Astrocyte (in vitro differentiated cells and primary cell): ENCODE measurements at regions not wholly inside any gene's neighbourhood (a gene's known extent, or its start where the extent isn't known, plus 50 kb on each side); places are given as distances from the start of the nearest gene placed in this dataset.

ENCODE experiments used
- DNase-seq: peaks from one replicate; pipeline ENCODE4 v3.0.0-alpha.2; 2010; ENCODE audit warnings: low read depth
- FAIRE-seq: peaks from 2 replicates; lab custom pipeline; 2011; peaks lifted over from hg19 to GRCh38; lab: Jason Lieb, UNC
- H2AFZ ChIP-seq: 2 replicates; pipeline ENCODE4 v1.6.0; 2012; ENCODE audit warnings: low read depth, low read length, inconsistent platforms
- H3K27ac ChIP-seq: 2 replicates; pipeline ENCODE4 v1.5.1; 2011; ENCODE audit warnings: low read depth, low read length, inconsistent platforms
- H3K27me3 ChIP-seq: 2 replicates; pipeline ENCODE4 v1.6.0; 2011; ENCODE audit warnings: low read length, inconsistent platforms; ENCODE audit not compliant: insufficient read depth
- H3K36me3 ChIP-seq: 2 replicates; pipeline ENCODE4 v1.5.1; 2011; ENCODE audit warnings: low read length, inconsistent platforms; ENCODE audit not compliant: insufficient read depth
- H3K4me1 ChIP-seq: 2 replicates; pipeline ENCODE4 v1.5.1; 2011; ENCODE audit warnings: low read length, inconsistent platforms; ENCODE audit not compliant: insufficient read depth
- H3K4me2 ChIP-seq: 2 replicates; pipeline ENCODE4 v1.6.0; 2012; ENCODE audit warnings: low read length, inconsistent platforms
- H3K4me3 ChIP-seq: 2 replicates; pipeline ENCODE4 v1.5.1; 2011; ENCODE audit warnings: low read depth, mild to moderate bottlenecking, low read length, inconsistent platforms; ENCODE audit not compliant: insufficient read depth
- H3K79me2 ChIP-seq: 2 replicates; pipeline ENCODE4 v1.6.0; 2012; ENCODE audit warnings: mild to moderate bottlenecking, low read length, inconsistent platforms; ENCODE audit not compliant: insufficient read depth
- H3K9ac ChIP-seq: 2 replicates; pipeline ENCODE4 v1.6.0; 2012; ENCODE audit warnings: mild to moderate bottlenecking, low read length, inconsistent platforms
- H3K9me3 ChIP-seq: 2 replicates; pipeline ENCODE4 v1.5.1; 2012; ENCODE audit warnings: low read depth, mild to moderate bottlenecking, low read length, inconsistent platforms; ENCODE audit not compliant: insufficient read depth
- H4K20me1 ChIP-seq: 2 replicates; pipeline ENCODE4 v1.6.0; 2012; ENCODE audit warnings: low read length, inconsistent platforms; ENCODE audit not compliant: insufficient read depth
- H3K27ac Mint-ChIP-seq: one replicate; pipeline ENCODE4 v1.8.0; 2021; ENCODE audit warnings: mild to moderate bottlenecking, mixed read lengths; ENCODE audit not compliant: unreplicated experiment
- H3K27me3 Mint-ChIP-seq: one replicate; pipeline ENCODE4 v1.8.0; 2021; ENCODE audit warnings: low read depth, mixed read lengths; ENCODE audit not compliant: unreplicated experiment
- H3K36me3 Mint-ChIP-seq: one replicate; pipeline ENCODE4 v1.8.0; 2021; ENCODE audit warnings: low read depth, mixed read lengths; ENCODE audit not compliant: unreplicated experiment
- H3K4me1 Mint-ChIP-seq: one replicate; pipeline ENCODE4 v1.8.0; 2021; ENCODE audit warnings: low read depth, mixed read lengths; ENCODE audit not compliant: unreplicated experiment
- H3K4me3 Mint-ChIP-seq: one replicate; pipeline ENCODE4 v1.8.0; 2021; ENCODE audit warnings: mild to moderate bottlenecking, moderate library complexity, mixed read lengths; ENCODE audit not compliant: unreplicated experiment
- H3K9me3 Mint-ChIP-seq: one replicate; pipeline ENCODE4 v1.8.0; 2021; ENCODE audit warnings: mild to moderate bottlenecking, mixed read lengths; ENCODE audit not compliant: unreplicated experiment
- CTCF ChIP-seq: IDR thresholded peaks from 2 replicates; pipeline ENCODE4 v1.5.1; 2011; ENCODE audit warnings: low read depth, mild to moderate bottlenecking, inconsistent platforms, low read length, moderate library complexity; ENCODE audit not compliant: insufficient read depth
- EZH2 ChIP-seq: IDR thresholded peaks from 2 replicates; pipeline ENCODE4 v1.6.1; 2012; ENCODE audit warnings: mild to moderate bottlenecking, low read length, inconsistent platforms; ENCODE audit not compliant: insufficient read depth

GRCh38 chr2:133658020-133658903 is 90.0 kb upstream of the NCKAP5 start:
- H2AFZ ChIP-seq = peak overlapping the region; percentile 55

GRCh38 chr2:133660510-133660909 is 92.2 kb upstream of the NCKAP5 start:
- H4K20me1 ChIP-seq = no peaks in the 10 kb centered on the region
- Mint-ChIP-seq H3K27me3 (no peaks in the 10 kb centered on the region), H3K36me3 (no peaks in the 10 kb centered on the region), H3K9me3 (no peaks in the 10 kb centered on the region), H3K4me1 (peaks cover 19% of the 10 kb centered on the region), H3K4me3 (no peak overlapping the region), H3K27ac (no peak overlapping the region)
- FAIRE-seq (no peak), DNase-seq (no peak)
- H3K27ac ChIP-seq = no peak overlapping the region
- H3K4me2 ChIP-seq = no peak overlapping the region
- H3K9me3 ChIP-seq = no peaks in the 10 kb centered on the region
- TF ChIP-seq EZH2 (no peak), CTCF (no peak)
- H3K36me3 ChIP-seq = no peaks in the 10 kb centered on the region
- no peak overlapping the region for H2AFZ ChIP-seq
- H3K79me2 ChIP-seq = no peaks in the 10 kb centered on the region
- no peak overlapping the region for H3K4me3 ChIP-seq
- no peak overlapping the region for H3K9ac ChIP-seq
- no peaks in the 10 kb centered on the region for H3K27me3 ChIP-seq
- H3K4me1 ChIP-seq = peaks cover 20% of the 10 kb centered on the region

More at GRCh38 chr2:133658020-133658903, 90.0 kb upstream of the NCKAP5 start:
- H4K20me1 ChIP-seq = no peaks in the 10 kb centered on the region
- H3K27me3 ChIP-seq = no peaks in the 10 kb centered on the region
- Mint-ChIP-seq H3K27me3 (no peaks in the 10 kb centered on the region), H3K27ac (peak overlapping the region; percentile 89), H3K36me3 (no peaks in the 10 kb centered on the region), H3K4me1 (peaks cover 19% of the 10 kb centered on the region), H3K9me3 (peaks cover 4% of the 10 kb centered on the region), H3K4me3 (no peak overlapping the region)
- peak overlapping the region; percentile 97 for H3K27ac ChIP-seq
- no peak for TF ChIP-seq EZH2
- peaks cover 20% of the 10 kb centered on the region for H3K4me1 ChIP-seq
- peak overlapping the region; percentile 72 for H3K4me2 ChIP-seq
- no peaks in the 10 kb centered on the region for H3K9me3 ChIP-seq
- peak overlapping the region; percentile 73 for H3K9ac ChIP-seq
- H3K36me3 ChIP-seq = no peaks in the 10 kb centered on the region
- no peak overlapping the region for H3K4me3 ChIP-seq
- peak; percentile 52 for FAIRE-seq
- DNase-seq = peak; percentile 79
- H3K79me2 ChIP-seq = no peaks in the 10 kb centered on the region

GRCh38 chr2:133661392-133661791 is 93.1 kb upstream of the NCKAP5 start:
- Histone ChIP-seq H3K4me1 (peaks cover 20% of the 10 kb centered on the region), H3K4me3 (no peak overlapping the region), H3K27ac (no peak overlapping the region), H2AFZ (no peak overlapping the region), H3K9me3 (no peaks in the 10 kb centered on the region), H3K4me2 (no peak overlapping the region), H4K20me1 (no peaks in the 10 kb centered on the region), H3K36me3 (no peaks in the 10 kb centered on the region), H3K9ac (no peak overlapping the region), H3K27me3 (no peaks in the 10 kb centered on the region), H3K79me2 (no peaks in the 10 kb centered on the region)
- Mint-ChIP-seq H3K27ac (no peak overlapping the region), H3K4me3 (no peak overlapping the region), H3K9me3 (no peaks in the 10 kb centered on the region), H3K4me1 (peaks cover 19% of the 10 kb centered on the region), H3K36me3 (no peaks in the 10 kb centered on the region), H3K27me3 (no peaks in the 10 kb centered on the region)
- DNase-seq = no peak
- no peak for FAIRE-seq
- TF ChIP-seq EZH2 = no peak
- TF ChIP-seq CTCF = no peak
